A172 (cell line): ENCODE measurements at regions not wholly inside any gene's neighbourhood (a gene's known extent, or its start where the extent isn't known, plus 50 kb on each side); places are given as distances from the start of the nearest gene placed in this dataset.

ENCODE experiments used
- DNase-seq: peaks from one replicate; pipeline ENCODE4 v3.0.0-alpha.2; 2015; ENCODE audit warnings: low spot score

DNA sequence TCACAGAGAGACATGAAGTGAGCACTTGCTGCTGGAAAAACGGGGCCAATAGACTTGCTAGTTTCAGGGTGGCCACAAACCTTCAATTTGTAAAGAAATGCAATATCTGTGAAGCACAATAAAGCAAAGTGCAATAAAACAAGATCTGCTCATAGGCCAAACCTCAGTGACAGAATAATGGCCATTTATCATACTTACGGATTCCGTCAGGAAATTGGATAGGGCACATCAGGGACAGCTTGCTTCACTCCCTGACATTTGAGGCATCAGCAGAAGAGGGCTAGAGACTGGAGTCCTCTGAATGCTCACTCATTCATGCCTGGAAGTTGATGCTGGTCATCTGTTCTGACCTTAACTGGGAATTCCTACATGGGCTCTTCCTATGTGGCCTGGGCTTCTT is 165.5 kb upstream of the OPRM1 start:
- DNase-seq = no peak

DNA sequence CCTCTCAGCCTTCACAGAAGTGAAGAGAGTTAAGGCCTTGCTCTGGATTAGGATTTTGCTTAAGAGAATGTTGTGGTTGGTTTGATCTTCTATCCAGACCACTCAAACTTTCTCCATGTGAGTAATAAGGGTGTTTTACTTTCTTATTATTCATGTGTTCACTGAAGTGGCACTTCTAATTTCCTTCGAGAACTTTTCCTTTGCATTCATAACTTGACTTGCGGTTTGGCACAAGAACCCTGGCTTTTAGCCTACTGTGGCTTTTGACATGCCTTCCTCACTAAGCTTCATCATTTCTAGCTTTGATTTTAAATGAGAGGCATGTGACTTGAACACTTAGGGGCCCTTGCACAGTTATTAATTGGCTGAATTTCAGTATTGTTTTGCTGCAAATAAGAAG is 166.1 kb upstream of the OPRM1 start:
- peak; percentile 29 for DNase-seq

DNA sequence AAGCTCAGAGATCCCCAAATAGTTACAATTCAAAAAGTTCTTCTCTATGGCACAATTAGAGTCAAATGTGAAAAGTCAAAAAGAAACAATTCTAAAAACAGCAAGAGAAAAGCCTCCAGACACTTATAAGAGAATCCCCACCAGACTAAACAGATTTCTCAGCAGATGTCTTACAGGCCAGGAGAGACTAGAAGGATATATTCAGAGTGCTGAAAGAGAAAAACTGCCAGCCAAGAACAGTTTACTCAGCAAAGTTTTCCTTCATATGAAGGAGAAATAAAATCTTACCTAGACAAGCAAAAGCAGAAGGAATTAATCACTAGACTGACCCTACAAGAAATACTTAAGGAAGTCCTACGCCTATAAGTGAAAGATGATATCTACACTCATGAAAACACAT is 176.1 kb upstream of the OPRM1 start:
- DNase-seq = no peak

DNA sequence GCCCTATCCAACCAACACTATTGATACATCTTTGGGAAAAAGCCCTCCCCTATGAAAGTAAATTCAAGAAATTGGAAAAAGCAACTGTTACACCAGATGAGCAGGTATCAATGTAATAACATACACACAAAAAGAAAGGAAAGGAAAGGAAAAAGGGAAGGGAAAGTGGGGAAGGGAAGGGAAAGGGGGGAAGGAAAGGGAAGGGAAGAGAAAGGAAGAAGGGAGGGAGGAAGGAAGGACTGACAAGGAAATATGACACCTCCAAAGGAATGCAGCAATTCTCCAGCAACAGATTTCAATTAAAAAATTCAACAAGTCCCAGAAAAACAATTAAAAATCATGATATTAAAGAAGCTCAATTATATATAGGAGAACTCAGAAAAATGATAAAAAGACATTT is 176.9 kb upstream of the OPRM1 start:
- DNase-seq = no peak

DNA sequence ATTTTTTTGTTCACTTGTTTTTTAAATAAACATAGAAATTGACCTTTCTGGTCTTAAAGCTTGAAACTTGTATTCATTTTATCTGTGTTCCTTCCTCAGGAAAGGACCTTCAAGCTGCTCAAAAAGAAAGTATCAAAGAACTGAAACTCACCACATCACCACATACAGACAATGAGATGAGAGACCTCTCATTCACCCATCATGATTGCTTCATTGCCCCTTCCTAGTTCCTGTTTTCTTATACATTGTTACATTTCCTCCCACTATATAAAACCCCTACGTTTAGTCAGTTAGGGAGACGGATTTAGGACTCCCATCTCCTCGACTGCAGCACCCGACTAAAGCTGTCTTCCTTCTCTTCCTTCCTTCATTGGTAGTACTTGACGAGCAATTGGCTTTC is 180.5 kb upstream of the OPRM1 start:
- DNase-seq = no peak

DNA sequence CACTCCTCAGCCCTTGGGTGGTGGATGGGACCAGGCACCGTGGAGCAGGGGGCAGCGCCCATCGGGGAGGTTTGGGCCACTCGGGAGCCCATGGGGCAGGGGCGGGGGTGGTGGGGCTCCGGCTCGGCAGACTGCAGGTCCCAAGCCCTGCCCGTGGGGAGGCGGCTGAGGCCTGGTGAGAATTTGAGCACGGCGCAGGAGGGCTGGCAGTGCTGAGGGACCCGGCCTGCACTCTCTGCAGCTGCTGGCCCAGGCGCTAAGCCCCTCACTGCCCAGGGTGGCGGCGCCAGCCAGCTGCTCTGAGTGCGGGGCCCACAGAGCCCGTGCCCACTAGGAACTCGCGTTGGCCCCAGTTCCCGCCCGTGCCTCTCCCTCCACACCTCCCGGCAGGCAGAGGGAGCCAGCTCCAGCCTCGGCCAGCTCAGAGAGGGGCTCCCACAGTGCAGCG is 182.1 kb upstream of the OPRM1 start:
- DNase-seq = no peak

DNA sequence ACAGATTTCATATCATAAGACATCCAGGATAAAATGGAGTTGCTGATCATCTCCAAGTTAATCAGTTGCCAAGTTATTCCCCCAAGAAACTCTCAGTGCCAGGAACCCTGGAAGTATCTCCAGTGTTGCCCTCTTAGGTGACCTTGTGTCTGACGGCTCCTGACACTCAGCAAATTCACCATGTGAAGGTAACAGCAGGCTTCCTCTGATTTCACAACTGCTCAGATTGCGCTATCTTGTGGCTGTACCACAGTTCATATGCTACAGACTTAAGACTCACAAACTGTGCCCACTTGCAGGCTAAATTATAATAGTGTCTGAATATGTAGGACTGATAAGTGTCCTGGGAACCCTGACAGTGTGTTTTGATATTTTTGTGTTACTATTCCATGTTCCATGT is 186.6 kb upstream of the OPRM1 start:
- no peak for DNase-seq

- no peak for DNase-seq
Observed at GRCh38 chr6:153852034-153852433, 187.0 kb upstream of the OPRM1 start.

- peak; percentile 21 for DNase-seq
Observed at GRCh38 chr6:153849072-153849779, 189.8 kb upstream of the OPRM1 start.

GRCh38 chr6:153843420-153843819 is 195.6 kb upstream of the OPRM1 start:
- DNase-seq = no peak

GRCh38 chr6:153842491-153842890 is 196.5 kb upstream of the OPRM1 start:
- no peak for DNase-seq

DNA sequence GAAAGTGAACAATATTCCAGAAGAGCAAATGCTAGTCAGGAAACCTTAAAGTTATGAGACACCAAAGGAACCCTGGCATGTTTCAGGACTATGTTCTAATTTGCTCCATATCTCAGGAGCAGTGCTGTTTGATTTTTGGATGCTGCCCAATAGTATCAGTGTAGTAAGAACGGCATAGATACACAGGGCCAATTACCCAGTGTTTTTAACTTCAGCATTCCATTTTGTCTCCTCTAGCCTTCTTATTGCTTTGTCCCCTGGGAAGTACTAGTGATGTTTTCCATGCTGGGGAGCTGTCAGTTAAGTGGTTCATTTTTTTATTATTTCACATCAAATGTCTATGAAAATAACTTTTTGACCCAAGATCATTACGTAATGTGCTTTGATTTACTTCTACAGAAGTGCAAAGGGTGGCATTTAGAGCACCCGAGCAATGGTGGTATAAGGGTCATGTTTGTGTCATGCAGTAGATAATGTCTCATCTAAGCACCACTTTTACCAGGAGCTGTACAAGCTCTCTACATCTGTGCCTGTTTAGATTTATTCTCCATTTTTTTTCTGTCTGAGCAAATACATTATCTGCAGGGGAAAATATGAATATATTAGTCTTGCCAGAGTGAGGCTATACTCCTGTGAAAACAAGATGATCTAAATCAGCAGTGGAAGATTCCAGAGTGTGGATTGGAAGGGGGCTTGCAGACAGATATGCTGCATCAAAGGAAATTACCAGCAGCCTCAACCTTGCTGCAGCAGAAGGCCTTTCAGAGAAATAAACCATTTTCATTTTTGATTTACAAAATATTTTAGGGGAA is 198.8 kb upstream of the OPRM1 start:
- no peak for DNase-seq

- no peak for DNase-seq
Observed at GRCh38 chr6:153832543-153832942, 206.5 kb upstream of the OPRM1 start.

GRCh38 chr6:153831350-153832078 is 207.5 kb upstream of the OPRM1 start:
- DNase-seq = peak; percentile 15

- DNase-seq = no peak
Observed at GRCh38 chr6:153817173-153817572, 221.9 kb upstream of the OPRM1 start.

DNA sequence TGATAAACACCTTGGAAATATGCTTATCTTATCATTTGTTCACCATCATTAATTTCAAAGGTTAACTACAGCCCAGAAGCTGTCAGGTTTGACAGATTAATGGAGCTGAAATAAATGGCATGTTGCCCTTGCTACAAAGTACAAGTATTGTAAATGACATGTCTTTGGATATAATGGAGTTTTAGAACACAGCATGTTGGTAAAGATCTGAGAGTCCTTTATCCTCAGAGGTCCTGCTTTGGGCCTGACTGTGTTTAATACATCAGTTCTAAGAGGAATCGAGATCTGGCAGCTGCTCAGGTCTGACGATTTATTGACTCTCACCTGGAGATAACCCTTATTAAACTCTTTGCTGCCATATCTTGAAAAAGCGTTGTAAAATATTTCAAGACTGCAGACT is 222.7 kb upstream of the OPRM1 start:
- no peak for DNase-seq

DNA sequence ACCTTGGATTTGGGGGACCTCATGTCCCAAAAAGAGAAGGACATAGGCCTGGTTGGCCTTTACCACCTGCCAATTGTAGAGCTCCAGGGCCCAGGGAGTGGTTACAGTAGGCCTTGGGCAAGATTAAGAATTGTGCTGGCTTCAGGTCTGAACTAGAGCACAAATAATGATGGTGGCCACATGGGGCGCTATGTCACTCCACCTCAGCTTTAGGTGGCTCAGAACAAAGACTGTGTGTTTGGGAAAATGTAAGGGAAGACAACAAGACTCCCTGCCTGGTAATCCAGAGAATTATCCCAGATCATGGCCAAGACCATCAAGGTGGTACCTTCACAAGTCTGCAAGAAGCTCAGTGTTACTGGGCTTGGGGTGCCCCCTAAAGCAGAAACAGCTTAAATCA is 224.9 kb upstream of the OPRM1 start:
- DNase-seq = no peak

DNA sequence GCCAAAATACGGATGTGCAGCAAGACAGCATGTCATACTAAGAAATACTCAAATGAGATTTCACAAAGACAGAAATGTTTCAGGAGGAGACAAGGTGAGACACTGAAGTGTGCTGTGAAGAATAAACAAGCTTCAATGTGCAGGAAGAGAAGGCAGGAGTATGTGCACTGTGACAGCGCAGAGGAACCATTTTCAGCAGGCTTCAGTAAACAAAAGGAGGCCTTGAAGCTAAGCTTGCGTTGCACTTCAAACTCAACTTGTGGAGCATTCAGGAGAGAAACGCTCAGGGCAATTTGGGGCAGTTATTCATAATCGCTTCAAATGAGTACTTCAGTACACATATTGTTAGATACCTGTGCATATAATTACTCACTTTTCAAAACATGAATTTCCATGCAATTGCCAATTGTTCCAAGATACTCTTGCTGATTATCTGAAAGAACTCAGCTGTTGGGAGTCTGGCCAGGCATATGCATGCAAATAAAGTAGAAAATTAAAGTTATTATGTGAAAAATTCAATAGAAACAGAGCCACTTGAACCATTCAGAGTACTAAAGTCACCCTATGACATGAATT is 234.2 kb upstream of the OPRM1 start:
- DNase-seq = no peak

GRCh38 chr6:153801917-153802316 is 237.1 kb upstream of the OPRM1 start:
- DNase-seq = no peak

DNA sequence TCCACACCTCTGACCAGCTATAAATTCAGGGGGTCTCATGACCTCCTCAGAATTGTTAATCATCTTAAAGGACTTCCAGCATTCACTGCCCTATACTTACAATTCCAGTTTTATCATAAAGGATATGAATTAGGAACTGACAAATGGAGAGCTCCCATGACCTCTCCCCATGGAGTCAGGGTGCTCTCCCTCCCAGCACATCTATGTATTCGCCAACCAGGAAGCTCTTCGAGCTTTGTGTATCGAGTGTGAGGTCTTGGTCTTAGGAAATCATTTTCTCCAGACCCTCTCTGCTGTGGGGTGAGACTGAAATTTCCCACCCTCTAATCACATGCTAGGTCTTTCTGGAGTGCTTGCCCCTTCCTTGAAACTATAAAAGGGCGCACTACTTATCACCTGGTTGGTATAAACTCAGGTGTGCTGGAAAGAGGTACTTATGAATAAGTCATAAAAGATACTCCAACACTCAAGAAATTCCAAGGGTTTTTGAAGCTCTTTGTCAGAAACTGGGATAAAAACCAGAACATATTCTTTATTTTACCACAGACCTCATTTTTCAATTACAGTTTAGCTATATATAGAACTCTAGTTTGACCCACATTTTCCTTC is 238.4 kb upstream of the OPRM1 start:
- no peak for DNase-seq

- DNase-seq = peak; percentile 20
Observed at GRCh38 chr6:153790876-153791473, 248.1 kb upstream of the OPRM1 start.
